Fibroblast of skin of abdomen (primary cell): ENCODE measurements at regions not wholly inside any gene's neighbourhood (a gene's known extent, or its start where the extent isn't known, plus 50 kb on each side); places are given as distances from the start of the nearest gene placed in this dataset.
"Not testable (repeated sequence)": the region's sequence is repeated elsewhere in the genome, so short reads cannot be mapped to it uniquely, and the experiment has no call there.

Source experiments
- DNase-seq: peaks from one replicate; pipeline ENCODE4 v3.0.0-alpha.2; 2013

GRCh38 chr5:179497636-179498340, 52.6 kb upstream of the RUFY1 start:
- no peak for DNase-seq

- DNase-seq: no peak
These were observed 54.4 kb upstream of the RUFY1 start for GRCh38 chr5:179495906-179496455.

DNA sequence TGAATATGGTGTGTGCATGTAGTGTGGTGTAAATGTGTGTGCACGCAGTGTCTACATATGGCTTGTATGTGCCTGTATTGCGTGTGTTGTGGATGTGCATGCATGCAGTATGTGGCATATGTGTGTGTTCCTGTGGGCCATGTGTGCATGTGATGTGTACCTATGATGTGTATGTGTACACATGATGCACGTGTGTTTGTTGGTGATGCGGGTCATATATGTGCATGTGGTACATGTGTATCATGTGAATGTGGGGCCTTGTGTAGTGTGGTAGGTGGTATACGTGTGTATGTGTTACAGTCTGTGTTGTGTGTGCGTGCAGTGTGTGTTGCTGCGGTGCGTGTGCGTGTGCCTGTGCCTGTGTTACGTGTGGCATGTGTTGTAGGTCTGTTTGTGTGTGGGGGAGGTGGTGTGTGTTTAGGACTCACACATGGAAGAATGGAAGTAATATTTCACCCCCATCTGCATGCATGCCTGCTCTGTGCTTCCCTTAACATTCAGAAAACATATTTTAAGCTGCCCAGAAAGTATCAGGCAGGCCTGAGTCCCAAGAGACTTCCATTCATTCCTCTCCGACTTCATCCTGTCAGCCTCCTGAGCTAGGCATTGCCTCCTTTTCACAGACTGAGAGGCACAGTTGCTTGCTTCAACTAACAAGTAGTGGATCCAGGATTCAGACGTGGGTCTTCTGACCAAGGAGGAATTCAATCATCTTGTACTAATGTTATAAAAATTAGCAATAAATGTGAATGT, 55.4 kb upstream of the RUFY1 start:
- no peak for DNase-seq

GRCh38 chr5:179488975-179489374, 61.4 kb upstream of the RUFY1 start:
- no peak for DNase-seq

DNA sequence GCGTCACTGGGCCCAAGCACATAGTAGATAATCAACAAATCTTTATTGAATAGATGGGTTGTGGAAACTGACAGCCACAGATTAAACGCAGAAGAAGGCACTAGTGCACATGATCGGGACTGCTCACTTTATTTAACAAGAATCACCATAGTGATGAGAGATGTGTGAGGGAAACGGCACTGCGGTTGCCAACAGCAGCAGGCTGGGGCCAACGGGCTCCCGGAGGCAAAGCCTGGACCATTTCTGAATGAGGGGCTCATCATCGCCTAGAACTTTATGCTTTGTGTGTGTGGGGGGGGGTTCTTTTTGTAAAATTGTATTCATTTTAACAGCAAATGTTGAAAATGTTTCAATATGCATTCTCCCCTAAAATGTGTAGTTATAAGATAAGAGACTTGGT, 61.9 kb upstream of the RUFY1 start:
- DNase-seq: no peak

GRCh38 chr5:179487145-179487544, 63.2 kb upstream of the RUFY1 start:
- no peak for DNase-seq

GRCh38 chr5:179486596-179487051, 63.7 kb upstream of the RUFY1 start:
- DNase-seq: no peak

- DNase-seq: no peak
These were observed 64.3 kb upstream of the RUFY1 start for GRCh38 chr5:179485845-179486575.

DNA sequence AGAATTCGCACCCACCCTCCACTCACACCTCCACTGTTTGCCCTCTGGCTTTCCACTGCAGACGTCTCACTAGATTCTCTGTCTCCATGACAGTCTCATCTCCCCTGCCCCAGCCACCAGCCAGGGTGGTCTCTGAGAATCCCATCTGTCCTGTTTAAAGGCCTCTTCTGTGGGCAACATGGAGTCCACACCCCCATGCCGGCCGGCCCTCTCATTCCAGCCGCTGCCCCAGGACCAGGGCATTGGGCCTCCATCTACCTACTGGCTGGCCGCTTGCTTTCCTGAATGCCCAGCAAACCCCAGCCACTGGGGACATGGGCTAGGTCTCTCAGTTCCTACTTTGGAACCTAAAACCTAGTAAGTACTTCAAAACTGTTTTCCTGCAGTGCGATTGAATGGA, 65.6 kb upstream of the RUFY1 start:
- no peak for DNase-seq

- no peak for DNase-seq
These were observed 66.2 kb upstream of the RUFY1 start for GRCh38 chr5:179484201-179484600.

GRCh38 chr5:179478624-179479023, 71.7 kb upstream of the RUFY1 start:
- no peak for DNase-seq

GRCh38 chr5:179475208-179475751, 75.1 kb upstream of the RUFY1 start:
- no peak for DNase-seq

GRCh38 chr5:179472641-179473040, 77.7 kb upstream of the RUFY1 start:
- DNase-seq: no peak

DNA sequence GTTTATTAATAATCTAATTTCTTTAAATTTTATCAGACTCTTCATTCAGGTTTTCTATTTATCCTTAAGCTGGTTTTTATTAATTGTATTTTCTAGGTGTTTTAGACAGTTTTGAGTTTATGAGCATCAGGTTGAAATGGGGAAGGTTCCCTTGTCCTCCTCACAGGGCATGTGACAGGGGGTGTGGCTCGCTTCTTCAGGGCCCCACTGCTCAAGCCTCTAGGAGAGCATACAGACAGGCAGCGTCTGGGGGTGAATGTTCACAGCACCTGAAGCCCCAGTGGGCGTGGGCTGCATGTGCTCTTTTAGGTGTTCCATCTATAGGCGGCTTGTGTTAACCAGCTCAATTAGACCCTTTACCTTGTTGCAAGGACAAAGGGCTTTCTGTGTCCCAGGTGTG, 78.2 kb upstream of the RUFY1 start:
- no peak for DNase-seq

GRCh38 chr5:179470201-179470600, 80.2 kb upstream of the RUFY1 start:
- DNase-seq: no peak

- DNase-seq: no peak
These were observed 81.7 kb upstream of the RUFY1 start for GRCh38 chr5:179468696-179469095.

DNA sequence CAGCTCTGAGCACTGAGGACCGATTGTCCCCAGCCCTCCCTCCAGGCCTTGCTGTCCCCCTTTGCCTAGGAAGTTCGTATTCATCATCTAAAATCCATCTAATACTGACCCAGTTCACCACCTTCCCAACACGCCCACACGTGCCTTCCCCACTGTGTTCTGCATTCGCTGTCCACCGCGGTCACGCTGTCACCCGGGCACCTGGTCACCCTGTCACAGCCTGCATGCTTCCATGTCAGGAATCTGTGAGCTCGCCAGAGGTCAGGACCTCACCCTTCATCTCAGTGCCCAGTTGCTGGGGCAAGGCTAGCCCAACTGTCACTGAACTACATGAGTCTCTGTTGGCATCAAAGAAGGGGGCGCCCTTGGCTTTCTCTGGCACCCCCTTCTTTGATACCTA, 82.9 kb upstream of the RUFY1 start:
- no peak for DNase-seq

DNA sequence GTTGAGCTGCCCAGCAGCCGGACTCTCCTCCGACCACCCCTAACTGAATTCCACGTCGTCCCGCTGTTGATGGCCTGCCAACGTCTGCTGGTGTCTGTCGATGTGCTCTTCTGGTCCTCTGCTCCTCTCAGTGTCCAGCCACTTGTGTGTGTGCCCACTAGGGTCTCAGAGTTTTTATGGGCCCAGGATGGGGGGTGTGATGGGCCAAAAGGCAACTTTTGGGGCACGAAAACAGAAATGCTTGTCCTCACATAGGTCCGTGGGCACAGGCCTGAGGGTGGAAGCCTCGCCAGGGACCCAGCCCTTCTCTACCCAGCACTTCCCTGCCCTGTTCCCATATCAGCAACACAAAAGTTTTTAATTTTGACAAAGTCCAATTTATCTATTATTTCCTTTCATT, 85.7 kb upstream of the RUFY1 start:
- DNase-seq: no peak

- DNase-seq: no peak
These were observed 88.3 kb upstream of the RUFY1 start for GRCh38 chr5:179462040-179462439.

DNA sequence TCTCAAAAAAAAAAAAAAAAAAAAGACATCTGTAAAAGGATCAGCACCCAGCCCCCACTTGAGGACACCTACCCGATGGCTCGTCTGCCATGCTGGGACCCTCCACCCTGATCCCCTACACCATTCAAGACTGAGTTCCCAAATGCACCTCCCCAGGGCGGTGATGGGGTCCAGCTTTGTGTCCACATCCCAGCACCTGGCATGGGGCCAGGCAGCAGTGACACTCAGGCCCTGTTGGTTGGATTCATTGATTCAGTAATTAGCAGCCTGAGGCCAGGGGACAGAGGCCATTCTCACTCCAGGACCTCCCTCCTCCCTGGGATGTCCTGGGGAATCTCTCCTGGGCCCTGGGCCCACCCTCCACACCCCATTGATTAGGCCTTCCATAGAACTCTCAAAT, 88.8 kb upstream of the RUFY1 start:
- DNase-seq: no peak

DNA sequence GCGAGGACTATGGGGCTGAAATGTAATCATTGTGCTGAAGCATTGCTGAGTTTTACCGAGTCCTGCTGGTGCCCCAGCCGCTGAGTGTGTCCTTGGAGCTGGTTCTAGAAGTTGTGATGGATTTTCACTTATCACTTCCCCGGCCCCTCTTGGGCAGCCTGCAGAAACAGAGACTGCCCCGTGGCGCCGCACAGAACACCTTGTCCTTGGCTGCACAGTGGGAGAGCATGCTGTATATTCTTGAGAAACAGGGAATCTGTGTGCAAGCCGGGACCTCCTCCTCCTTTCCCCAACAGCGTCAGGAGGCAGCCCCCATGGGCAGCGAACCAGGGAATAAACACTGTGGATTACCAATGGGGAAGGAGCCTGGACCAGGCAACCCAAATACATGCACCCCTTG, 90.6 kb upstream of the RUFY1 start:
- no peak for DNase-seq

DNA sequence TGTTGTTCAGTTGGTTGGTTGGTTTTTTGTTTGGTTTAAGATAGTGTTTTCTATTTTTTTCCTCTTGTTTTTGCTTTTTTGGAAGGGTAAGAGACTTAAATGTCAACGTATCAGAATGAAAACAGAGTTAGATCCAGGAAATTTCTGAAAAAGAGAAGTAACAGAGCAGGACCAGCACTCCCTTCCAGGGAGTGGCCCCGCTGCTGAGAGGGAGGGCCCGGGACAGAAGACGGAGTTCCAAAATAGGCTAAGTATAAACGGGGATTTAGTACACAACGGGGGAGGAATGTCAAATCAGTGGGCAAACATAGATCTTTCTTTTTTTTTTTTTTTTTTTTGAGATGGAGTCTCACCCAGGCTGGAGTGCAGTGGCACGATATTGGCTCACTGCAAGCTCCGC, 92.7 kb upstream of the RUFY1 start:
- no peak for DNase-seq

DNA sequence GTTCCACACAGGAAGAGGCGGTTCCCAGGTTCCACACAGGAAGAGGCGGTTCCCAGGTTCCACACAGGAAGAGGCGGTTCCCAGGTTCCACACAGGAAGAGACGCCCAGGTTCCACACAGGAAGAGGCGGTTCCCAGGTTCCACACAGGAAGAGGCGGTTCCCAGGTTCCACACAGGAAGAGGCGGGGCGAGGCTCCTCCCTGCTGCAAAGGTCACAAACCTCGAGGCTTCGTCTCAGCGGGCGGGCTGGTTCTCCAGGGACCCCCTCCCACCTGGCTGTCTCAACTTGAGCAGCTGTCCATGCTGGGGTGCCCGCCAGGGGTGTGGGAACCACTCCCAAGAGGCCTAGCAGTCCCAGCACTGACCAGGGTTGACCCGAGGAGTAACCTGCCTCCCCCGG, 94.3 kb upstream of the RUFY1 start:
- DNase-seq: not testable (repeated sequence)
